ENCODE measurements at regions not wholly inside any gene's neighbourhood (a gene's known extent, or its start where the extent isn't known, plus 50 kb on each side); places are given as distances from the start of the nearest gene placed in this dataset.
"Not testable (repeated sequence)": the region's sequence is repeated elsewhere in the genome, so short reads cannot be mapped to it uniquely, and the experiment has no call there.

GRCh38 chr16:59573528-59574271 is 839.6 kb upstream of the GOT2 start:
- no peak for DNase-seq

GRCh38 chr16:59567496-59567895 is 833.4 kb upstream of the GOT2 start:
- no peak for DNase-seq

GRCh38 chr16:59566446-59566845 is 832.3 kb upstream of the GOT2 start:
- no peak for DNase-seq

- DNase-seq: no peak
Observed at GRCh38 chr16:59558679-59559078, 824.6 kb upstream of the GOT2 start.

- DNase-seq: no peak
Observed at GRCh38 chr16:59552164-59552563, 818.0 kb upstream of the GOT2 start.

- no peak for DNase-seq
Observed at GRCh38 chr16:59545721-59546120, 811.6 kb upstream of the GOT2 start.

- DNase-seq: no peak
Observed at GRCh38 chr16:59543641-59544040, 809.5 kb upstream of the GOT2 start.

GRCh38 chr16:59540621-59541020 is 806.5 kb upstream of the GOT2 start:
- no peak for DNase-seq

GRCh38 chr16:59535298-59535697 is 801.2 kb upstream of the GOT2 start:
- no peak for DNase-seq

GRCh38 chr16:59527206-59527997 is 793.3 kb upstream of the GOT2 start:
- no peak for DNase-seq

GRCh38 chr16:59522826-59523225 is 788.7 kb upstream of the GOT2 start:
- DNase-seq: no peak

- DNase-seq: not testable (repeated sequence)
Observed at GRCh38 chr16:59518721-59519120, 784.6 kb upstream of the GOT2 start.

- DNase-seq: no peak
Observed at GRCh38 chr16:59514651-59515050, 780.5 kb upstream of the GOT2 start.

GRCh38 chr16:59510008-59510424 is 775.9 kb upstream of the GOT2 start:
- DNase-seq: no peak

GRCh38 chr16:59500601-59501000 is 766.5 kb upstream of the GOT2 start:
- no peak for DNase-seq

- DNase-seq: no peak
Observed at GRCh38 chr16:59487067-59487466, 753.0 kb upstream of the GOT2 start.

GRCh38 chr16:59484833-59485516 is 750.9 kb upstream of the GOT2 start:
- DNase-seq: no peak

- DNase-seq: no peak
Observed at GRCh38 chr16:59478838-59479237, 744.7 kb upstream of the GOT2 start.

- no peak for DNase-seq
Observed at GRCh38 chr16:59470556-59470955, 736.4 kb upstream of the GOT2 start.

GRCh38 chr16:59469266-59469665 is 735.1 kb upstream of the GOT2 start:
- DNase-seq: no peak

- no peak for DNase-seq
Observed at GRCh38 chr16:59463776-59464175, 729.7 kb upstream of the GOT2 start.

GRCh38 chr16:59459806-59460205 is 725.7 kb upstream of the GOT2 start:
- DNase-seq: no peak

GRCh38 chr16:59455497-59455896 is 721.4 kb upstream of the GOT2 start:
- DNase-seq: no peak

- not testable (repeated sequence) for DNase-seq
Observed at GRCh38 chr16:59450513-59450912, 716.4 kb upstream of the GOT2 start.
